ENCODE measurements at regions not wholly inside any gene's neighbourhood (a gene's known extent, or its start where the extent isn't known, plus 50 kb on each side); places are given as distances from the start of the nearest gene placed in this dataset.

- Histone ChIP-seq H3K4me3 (ENCODE audit: low read depth, low read length, poor library complexity, severe bottlenecking) (no peak overlapping the region), H4K20me1 (ENCODE audit: insufficient read depth, low read length) (no peaks in the 10 kb centered on the region), H3K36me3 (ENCODE audit: insufficient read depth, low read length) (no peaks in the 10 kb centered on the region), H3K4me2 (ENCODE audit: low read length) (no peak overlapping the region), H3K27ac (ENCODE audit: low read depth, low read length, poor library complexity, severe bottlenecking) (no peak overlapping the region), H3F3A (ENCODE audit: insufficient read depth, low read length) (no peaks in the 10 kb centered on the region), H3K79me2 (ENCODE audit: insufficient read depth, low read length) (no peaks in the 10 kb centered on the region), H3K27me3 (ENCODE audit: insufficient read depth, low read length) (no peaks in the 10 kb centered on the region), H3K9ac (ENCODE audit: low read length) (no peak overlapping the region), H3K9me3 (ENCODE audit: low read length) (no peaks in the 10 kb centered on the region), H2AFZ (ENCODE audit: low read length) (no peak overlapping the region), H3K9me2 (ENCODE audit: low read depth, low read length) (no peaks in the 10 kb centered on the region), H3K4me1 (ENCODE audit: insufficient read depth, low read length, severe bottlenecking) (no peaks in the 10 kb centered on the region)
- TF ChIP-seq CTCF (IDR thresholded peaks at IDR 0.05; ENCODE audit: low read length) (no peak), EZH2 (IDR thresholded peaks at IDR 0.05; ENCODE audit: borderline replicate concordance, low read length) (no peak)
Measured at GRCh38 chr6:102562713-102563112, 1169.2 kb downstream of the GRIK2 start.

- Histone ChIP-seq H3K4me1 (ENCODE audit: insufficient read depth, low read length, severe bottlenecking) (no peaks in the 10 kb centered on the region), H3K79me2 (ENCODE audit: insufficient read depth, low read length) (no peaks in the 10 kb centered on the region), H3K36me3 (ENCODE audit: insufficient read depth, low read length) (no peaks in the 10 kb centered on the region), H3K4me3 (ENCODE audit: low read depth, low read length, poor library complexity, severe bottlenecking) (no peak overlapping the region), H3K4me2 (ENCODE audit: low read length) (no peak overlapping the region), H3K9me2 (ENCODE audit: low read depth, low read length) (no peaks in the 10 kb centered on the region), H3K27me3 (ENCODE audit: insufficient read depth, low read length) (no peaks in the 10 kb centered on the region), H3F3A (ENCODE audit: insufficient read depth, low read length) (no peaks in the 10 kb centered on the region), H3K9ac (ENCODE audit: low read length) (no peak overlapping the region), H3K9me3 (ENCODE audit: low read length) (no peaks in the 10 kb centered on the region), H2AFZ (ENCODE audit: low read length) (no peak overlapping the region), H4K20me1 (ENCODE audit: insufficient read depth, low read length) (no peaks in the 10 kb centered on the region), H3K27ac (ENCODE audit: low read depth, low read length, poor library complexity, severe bottlenecking) (no peak overlapping the region)
- TF ChIP-seq EZH2 (IDR thresholded peaks at IDR 0.05; ENCODE audit: borderline replicate concordance, low read length) (no peak), CTCF (IDR thresholded peaks at IDR 0.05; ENCODE audit: low read length) (no peak)
Measured at GRCh38 chr6:102553214-102553613, 1159.7 kb downstream of the GRIK2 start.

GRCh38 chr6:102549221-102549874 is 1155.8 kb downstream of the GRIK2 start:
- Histone ChIP-seq H2AFZ (ENCODE audit: low read length) (no peak overlapping the region), H3K4me3 (ENCODE audit: low read depth, low read length, poor library complexity, severe bottlenecking) (no peak overlapping the region), H3K79me2 (ENCODE audit: insufficient read depth, low read length) (no peaks in the 10 kb centered on the region), H3K36me3 (ENCODE audit: insufficient read depth, low read length) (no peaks in the 10 kb centered on the region), H3K27me3 (ENCODE audit: insufficient read depth, low read length) (no peaks in the 10 kb centered on the region), H3K9ac (ENCODE audit: low read length) (no peak overlapping the region), H3K27ac (ENCODE audit: low read depth, low read length, poor library complexity, severe bottlenecking) (no peak overlapping the region), H4K20me1 (ENCODE audit: insufficient read depth, low read length) (no peaks in the 10 kb centered on the region), H3K4me1 (ENCODE audit: insufficient read depth, low read length, severe bottlenecking) (no peaks in the 10 kb centered on the region), H3K4me2 (ENCODE audit: low read length) (no peak overlapping the region), H3K9me2 (ENCODE audit: low read depth, low read length) (no peaks in the 10 kb centered on the region), H3K9me3 (ENCODE audit: low read length) (no peaks in the 10 kb centered on the region), H3F3A (ENCODE audit: insufficient read depth, low read length) (no peaks in the 10 kb centered on the region)
- TF ChIP-seq EZH2 (IDR thresholded peaks at IDR 0.05; ENCODE audit: borderline replicate concordance, low read length) (no peak), CTCF (IDR thresholded peaks at IDR 0.05; ENCODE audit: low read length) (no peak)

All from OCI-LY1 (cell line).